ENCODE measurements at regions not wholly inside any gene's neighbourhood (a gene's known extent, or its start where the extent isn't known, plus 50 kb on each side); places are given as distances from the start of the nearest gene placed in this dataset.

DNA sequence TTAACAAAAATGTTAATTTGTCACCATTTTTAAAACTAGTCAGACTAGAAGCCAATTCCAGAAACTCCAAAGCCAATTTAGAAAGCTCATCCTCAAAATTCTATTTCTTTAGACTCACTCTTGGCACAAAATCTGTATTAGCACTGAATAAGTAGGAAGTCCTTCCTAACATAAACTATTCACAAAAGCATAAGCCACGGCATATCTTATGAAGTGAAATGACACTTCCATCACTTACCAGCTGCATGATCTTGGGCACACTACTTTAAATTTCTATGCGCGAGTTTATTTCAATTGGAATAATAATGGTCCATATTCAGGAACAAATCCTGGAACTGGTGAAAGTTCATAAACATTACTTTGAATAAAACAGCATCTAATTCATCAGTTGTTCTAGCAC lies 1544.0 kb downstream of the TECRL start:
- no peak overlapping the region for H3K27ac Mint-ChIP-seq
- H3K9me3 Mint-ChIP-seq: peaks cover 3% of the 10 kb centered on the region
- no peaks in the 10 kb centered on the region for H3K4me1 Mint-ChIP-seq (ENCODE audit: low read depth)
- Histone ChIP-seq H3K27ac (ENCODE audit: low read depth in 1 of 2, low read length in 2 of 2) (no peak overlapping the region), H3K36me3 (ENCODE audit: insufficient read depth, low read length) (no peaks in the 10 kb centered on the region), H3K9me3 (ENCODE audit: control insufficient read depth in 1 of 2, insufficient read depth in 1 of 2, low read length in 2 of 2) (peaks cover 0 to 15% of the 10 kb centered on the region in 2 experiments), H3K4me3 (ENCODE audit: low read length) (no peak overlapping the region), H3K27me3 (ENCODE audit: control insufficient read depth in 1 of 2, insufficient read depth in 2 of 2, low read length in 2 of 2) (no peaks in the 10 kb centered on the region), H3K4me1 (ENCODE audit: insufficient read depth, low read length) (no peaks in the 10 kb centered on the region)
- POLR2A ChIA-PET: no interaction called here
- no peaks in the 10 kb centered on the region for H3K27me3 Mint-ChIP-seq
- no peak for TF ChIP-seq CTCF (IDR thresholded peaks at IDR 0.05)
- CTCF ChIA-PET: no interaction called here
- no peak overlapping the region for H3K4me3 Mint-ChIP-seq
- ATAC-seq (ENCODE audit: poor library complexity) (no peak), DNase-seq (no peak)
- intact Hi-C loops (cut with DNase I, micrococcal nuclease): no loop called here
- H3K36me3 Mint-ChIP-seq (ENCODE audit: low read depth): no peaks in the 10 kb centered on the region

GRCh38 chr4:62849696-62850095 lies 1559.6 kb downstream of the TECRL start:
- Mint-ChIP-seq H3K9me3 (peaks cover 7% of the 10 kb centered on the region), H3K4me1 (ENCODE audit: low read depth) (no peaks in the 10 kb centered on the region), H3K27me3 (no peaks in the 10 kb centered on the region), H3K27ac (no peak overlapping the region), H3K36me3 (ENCODE audit: low read depth) (no peaks in the 10 kb centered on the region), H3K4me3 (no peak overlapping the region)
- intact Hi-C loops (cut with DNase I, micrococcal nuclease): no loop called here
- CTCF ChIA-PET: no interaction called here
- TF ChIP-seq CTCF (IDR thresholded peaks at IDR 0.05): no peak
- no peaks in the 10 kb centered on the region for H3K27me3 ChIP-seq (ENCODE audit: control insufficient read depth in 1 of 2, insufficient read depth in 2 of 2, low read length in 2 of 2)
- DNase-seq: no peak
- POLR2A ChIA-PET: no interaction called here
- H3K36me3 ChIP-seq (ENCODE audit: insufficient read depth, low read length): no peaks in the 10 kb centered on the region
- no peak overlapping the region for H3K27ac ChIP-seq (ENCODE audit: low read depth in 1 of 2, low read length in 2 of 2)
- peaks cover 0 to 5% of the 10 kb centered on the region in 2 experiments for H3K9me3 ChIP-seq (ENCODE audit: control insufficient read depth in 1 of 2, insufficient read depth in 1 of 2, low read length in 2 of 2)
- H3K4me1 ChIP-seq (ENCODE audit: insufficient read depth, low read length): no peaks in the 10 kb centered on the region
- no peak overlapping the region for H3K4me3 ChIP-seq (ENCODE audit: low read length)
- ATAC-seq (ENCODE audit: poor library complexity): no peak

DNA sequence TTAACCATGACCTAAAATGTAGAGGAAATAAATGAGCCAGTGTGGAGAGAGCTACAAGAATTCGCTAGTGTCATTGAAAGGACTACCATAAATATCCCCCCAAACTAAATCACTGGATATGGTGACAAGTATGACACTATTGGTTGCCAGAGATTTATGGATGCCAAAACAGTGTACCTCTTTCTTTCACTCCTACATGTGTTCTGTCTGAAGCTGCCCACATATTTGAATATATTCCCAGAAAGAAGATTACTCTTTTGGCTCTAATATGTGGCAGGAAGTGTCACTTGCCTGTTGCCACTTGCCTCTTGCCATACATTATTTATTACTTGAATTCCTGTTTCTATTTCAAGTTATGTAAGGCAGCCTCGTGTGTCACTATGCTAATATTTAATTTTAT lies 1573.6 kb downstream of the TECRL start:
- DNase-seq (no peak), ATAC-seq (ENCODE audit: poor library complexity) (no peak)
- no peaks in the 10 kb centered on the region for H3K36me3 ChIP-seq (ENCODE audit: insufficient read depth, low read length)
- no peaks in the 10 kb centered on the region for H3K27me3 Mint-ChIP-seq
- no peak overlapping the region for H3K4me3 ChIP-seq (ENCODE audit: low read length)
- no peaks in the 10 kb centered on the region for H3K9me3 ChIP-seq (ENCODE audit: control insufficient read depth in 1 of 2, insufficient read depth in 1 of 2, low read length in 2 of 2)
- H3K4me1 ChIP-seq (ENCODE audit: insufficient read depth, low read length): no peaks in the 10 kb centered on the region
- no peaks in the 10 kb centered on the region for H3K36me3 Mint-ChIP-seq (ENCODE audit: low read depth)
- H3K4me3 Mint-ChIP-seq: no peak overlapping the region
- no peaks in the 10 kb centered on the region for H3K27me3 ChIP-seq (ENCODE audit: control insufficient read depth in 1 of 2, insufficient read depth in 2 of 2, low read length in 2 of 2)
- no peak for TF ChIP-seq CTCF (IDR thresholded peaks at IDR 0.05)
- intact Hi-C loops (cut with DNase I, micrococcal nuclease): no loop called here
- peaks cover 17% of the 10 kb centered on the region for H3K9me3 Mint-ChIP-seq
- no peak overlapping the region for H3K27ac ChIP-seq (ENCODE audit: low read depth in 1 of 2, low read length in 2 of 2)
- no peaks in the 10 kb centered on the region for H3K4me1 Mint-ChIP-seq (ENCODE audit: low read depth)
- H3K27ac Mint-ChIP-seq: no peak overlapping the region
- POLR2A ChIA-PET: no interaction called here
- CTCF ChIA-PET: no interaction called here

All from CD4-positive, alpha-beta T cell (primary cell).